CD14-positive monocyte (primary cell): ENCODE measurements at regions not wholly inside any gene's neighbourhood (a gene's known extent, or its start where the extent isn't known, plus 50 kb on each side); places are given as distances from the start of the nearest gene placed in this dataset.

Experiments used
- DNase-seq, 3 donors: peaks; one replicate each; pipeline ENCODE4 v3.0.0-alpha.2; 2011 to 2022
- H2AFZ ChIP-seq: 2 replicates; pipeline ENCODE4 v1.6.0; 2012; ENCODE audit warnings: mild to moderate bottlenecking, low read depth, low read length, inconsistent platforms; ENCODE audit not compliant: insufficient read depth, poor library complexity, severe bottlenecking
- H3K27ac ChIP-seq, 2 donors: 1 replicate in 1 of 2; 2 replicates in 1 of 2; pipeline ENCODE4 v1.5.1; 2012 to 2013; ENCODE audit warnings: low read length in 2 of 2, control low read depth in 1 of 2, inconsistent platforms in 1 of 2, low read depth in 1 of 2, mild to moderate bottlenecking in 1 of 2
- H3K27me3 ChIP-seq, 2 donors: one replicate each; pipeline versions ENCODE4 v1.6.0 to v1.6.1; 2011 to 2013; ENCODE audit warnings: low read length in 2 of 2; ENCODE audit not compliant: control insufficient read depth in 2 of 2, insufficient read depth in 2 of 2
- H3K36me3 ChIP-seq, 2 donors: replicated peaks in 1 of 2; 1 replicate in 1 of 2; 2 replicates in 1 of 2; pipeline versions ENCODE4 v1.5.1 to v1.6.1; 2012 to 2013; ENCODE audit warnings: low read length in 2 of 2, control low read depth in 1 of 2, inconsistent platforms in 1 of 2, mild to moderate bottlenecking in 1 of 2; ENCODE audit not compliant: insufficient read depth in 2 of 2, control insufficient read depth in 1 of 2
- H3K4me1 ChIP-seq, 2 donors: 1 replicate in 1 of 2; 2 replicates in 1 of 2; pipeline versions ENCODE4 v1.5.1 to v1.6.1; 2012 to 2013; ENCODE audit warnings: low read length in 2 of 2, control low read depth in 1 of 2, inconsistent platforms in 1 of 2, mild to moderate bottlenecking in 1 of 2, moderate library complexity in 1 of 2; ENCODE audit not compliant: insufficient read depth in 2 of 2, control insufficient read depth in 1 of 2
- H3K4me2 ChIP-seq: replicated peaks from 2 replicates; pipeline ENCODE3; 2012; ENCODE audit warnings: low read length, moderate library complexity, mild to moderate bottlenecking; ENCODE audit not compliant: poor library complexity, severe bottlenecking; ENCODE audit errors: extremely low read depth
- H3K4me3 ChIP-seq, 3 experiments: fragments of 200-600 bp in 1 of 3; sonication (generic) in 1 of 3; replicated peaks in 1 of 3; 1 replicate in 2 of 3; 2 replicates in 1 of 3; pipeline ENCODE4 v1.5.1; 2011 to 2013; ENCODE audit warnings: low read length in 3 of 3, mild to moderate bottlenecking in 3 of 3, control low read depth in 2 of 3, low read depth in 2 of 3, inconsistent platforms in 1 of 3, moderate library complexity in 1 of 3
- H3K79me2 ChIP-seq: 2 replicates; pipeline ENCODE4 v1.6.0; 2012; ENCODE audit warnings: mild to moderate bottlenecking, control low read depth, inconsistent platforms, low read length, moderate library complexity; ENCODE audit not compliant: insufficient read depth
- H3K9ac ChIP-seq: 2 replicates; pipeline ENCODE4 v1.6.0; 2017; ENCODE audit warnings: low read length, mild to moderate bottlenecking; ENCODE audit not compliant: insufficient read depth, poor library complexity, severe bottlenecking
- H3K9me3 ChIP-seq, 2 donors: replicated peaks in 1 of 2; 1 replicate in 1 of 2; 2 replicates in 1 of 2; pipeline versions ENCODE4 v1.5.1 to v1.6.1; 2012 to 2013; ENCODE audit warnings: low read length in 2 of 2, control low read depth in 1 of 2; ENCODE audit not compliant: control insufficient read depth in 1 of 2, insufficient read depth in 1 of 2
- H4K20me1 ChIP-seq: 2 replicates; pipeline ENCODE4 v1.6.0; 2012; ENCODE audit warnings: mild to moderate bottlenecking, low read length, control low read depth, moderate library complexity; ENCODE audit not compliant: insufficient read depth
- H3K27ac Mint-ChIP-seq, 7 donors: one replicate each; pipeline ENCODE4 v1.8.0; 2020; ENCODE audit warnings: mild to moderate bottlenecking in 7 of 7, mixed read lengths in 7 of 7, moderate library complexity in 6 of 7, inconsistent platforms in 2 of 7
- H3K27me3 Mint-ChIP-seq, 3 donors: one replicate each; pipeline ENCODE4 v1.8.0; 2021 to 2022; ENCODE audit warnings: low read depth in 3 of 3, mild to moderate bottlenecking in 3 of 3, mixed read lengths in 3 of 3, moderate library complexity in 3 of 3, inconsistent platforms in 1 of 3
- H3K36me3 Mint-ChIP-seq, 2 donors: one replicate each; pipeline ENCODE4 v1.8.0; 2020; ENCODE audit warnings: mixed read lengths in 2 of 2, inconsistent platforms in 1 of 2, mild to moderate bottlenecking in 1 of 2
- H3K4me1 Mint-ChIP-seq: one replicate; pipeline ENCODE4 v1.8.0; 2020; ENCODE audit warnings: mild to moderate bottlenecking, mixed read lengths
- H3K4me3 Mint-ChIP-seq, 2 donors: one replicate each; pipeline ENCODE4 v1.8.0; 2020; ENCODE audit warnings: mild to moderate bottlenecking in 2 of 2, mixed read lengths in 2 of 2, moderate library complexity in 1 of 2
- H3K9me3 Mint-ChIP-seq, 7 donors: one replicate each; pipeline ENCODE4 v1.8.0; 2020 to 2022; ENCODE audit warnings: mixed read lengths in 7 of 7, mild to moderate bottlenecking in 6 of 7, moderate library complexity in 6 of 7, inconsistent platforms in 2 of 7
- CTCF ChIP-seq: fragments of 200-600 bp; IDR thresholded peaks from one replicate; pipeline ENCODE4 v1.8.0; 2022; ENCODE audit warnings: antibody characterized with exemption, mild to moderate bottlenecking
- WGBS: methylation state at CpG from one replicate; pipeline ENCODE4 v1.1.5; 2013; ENCODE audit warnings: missing lambda C conversion rate; ENCODE audit not compliant: insufficient coverage; 5-methylcytosine and 5-hydroxymethylcytosine counted together
- intact Hi-C, 2 donors: fragments of 100-400 bp; cut with micrococcal nuclease; formaldehyde crosslinking; loops; one replicate each; pipeline versions ENCODE4 v1.15.0 to v1.15.1; 2023

DNA sequence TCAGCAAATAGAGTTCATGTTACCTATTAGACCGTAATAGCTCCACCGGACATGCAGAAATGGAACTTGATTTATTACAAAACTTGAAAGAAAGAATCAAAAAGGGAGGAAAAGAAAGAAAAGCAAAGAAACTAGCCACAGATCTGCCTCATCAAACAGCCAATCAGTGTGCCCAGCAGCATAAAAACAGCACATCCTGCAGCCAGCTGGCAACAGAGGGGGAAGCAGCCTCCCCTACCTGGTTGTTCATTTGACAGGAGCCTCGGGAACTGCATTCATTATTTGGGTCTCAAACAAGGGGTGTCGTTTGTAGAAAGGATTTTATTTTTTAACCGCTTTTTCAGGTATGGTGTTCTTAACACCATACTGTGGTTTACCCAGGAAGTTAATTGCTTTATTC lies 181.5 kb upstream of the TOPAZ1 start:
- no peak for TF ChIP-seq CTCF
- peaks cover 4 to 16% (median 9%) of the 10 kb centered on the region in 3 donors for H3K27me3 Mint-ChIP-seq
- Histone ChIP-seq H3K36me3 (no peaks in the 10 kb centered on the region), H3K9me3 (no peaks in the 10 kb centered on the region), H3K79me2 (no peaks in the 10 kb centered on the region), H3K4me3 (no peak overlapping the region), H4K20me1 (no peaks in the 10 kb centered on the region), H3K9ac (no peak overlapping the region), H2AFZ (no peak overlapping the region), H3K27ac (no peak overlapping the region), H3K4me2 (no peak overlapping the region), H3K27me3 (no peaks in the 10 kb centered on the region), H3K4me1 (no peaks in the 10 kb centered on the region)
- no CpG with 5 or more reads among the region's 5 CpGs for WGBS
- H3K4me1 Mint-ChIP-seq = no peaks in the 10 kb centered on the region
- H3K36me3 Mint-ChIP-seq = no peaks in the 10 kb centered on the region
- intact Hi-C loops = no loop called here
- no peak for DNase-seq
- no peak overlapping the region for H3K27ac Mint-ChIP-seq
- no peak overlapping the region for H3K4me3 Mint-ChIP-seq
- peaks cover 0 to 2% (median 0%) of the 10 kb centered on the region in 7 donors for H3K9me3 Mint-ChIP-seq

GRCh38 chr3:44061268-44061667 lies 180.4 kb upstream of the TOPAZ1 start:
- Histone ChIP-seq H4K20me1 (no peaks in the 10 kb centered on the region), H3K4me3 (no peak overlapping the region), H3K27me3 (no peaks in the 10 kb centered on the region), H3K27ac (no peak overlapping the region), H3K36me3 (no peaks in the 10 kb centered on the region), H3K9ac (no peak overlapping the region), H2AFZ (no peak overlapping the region), H3K9me3 (no peaks in the 10 kb centered on the region), H3K4me1 (no peaks in the 10 kb centered on the region), H3K79me2 (no peaks in the 10 kb centered on the region), H3K4me2 (no peak overlapping the region)
- no CpG with 5 or more reads among the region's 3 CpGs for whole genome bisulfite sequencing
- Mint-ChIP-seq H3K9me3 (peaks cover 0 to 2% (median 0%) of the 10 kb centered on the region in 7 donors), H3K4me1 (no peaks in the 10 kb centered on the region), H3K27ac (no peak overlapping the region), H3K27me3 (peaks cover 4 to 16% (median 9%) of the 10 kb centered on the region in 3 donors), H3K36me3 (no peaks in the 10 kb centered on the region), H3K4me3 (no peak overlapping the region)
- no peak for DNase-seq
- TF ChIP-seq CTCF = no peak
- intact Hi-C loops = no loop called here
